ENCODE measurements at regions not wholly inside any gene's neighbourhood (a gene's known extent, or its start where the extent isn't known, plus 50 kb on each side); places are given as distances from the start of the nearest gene placed in this dataset.

DNA sequence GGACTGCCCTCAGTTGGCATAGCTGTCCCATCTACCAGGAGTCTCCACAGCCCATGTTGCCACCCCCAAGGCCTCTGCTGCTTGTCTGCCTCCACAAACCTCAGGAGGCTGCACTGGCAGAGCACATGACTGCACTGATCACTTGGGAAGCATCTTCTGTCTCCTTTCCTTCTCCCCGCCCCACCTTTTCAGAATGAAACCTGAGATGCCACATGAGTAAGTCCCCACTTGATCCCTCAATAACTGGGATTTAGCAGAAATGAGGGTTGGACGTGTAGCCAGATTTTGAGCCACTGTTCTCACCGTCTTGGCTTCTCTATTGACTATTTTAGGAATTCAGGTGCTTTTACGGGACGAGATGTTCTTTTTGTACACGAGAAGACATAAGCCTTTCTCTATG lies 328.4 kb downstream of the CDC5L start:
- TF ChIP-seq, protein P1, sequence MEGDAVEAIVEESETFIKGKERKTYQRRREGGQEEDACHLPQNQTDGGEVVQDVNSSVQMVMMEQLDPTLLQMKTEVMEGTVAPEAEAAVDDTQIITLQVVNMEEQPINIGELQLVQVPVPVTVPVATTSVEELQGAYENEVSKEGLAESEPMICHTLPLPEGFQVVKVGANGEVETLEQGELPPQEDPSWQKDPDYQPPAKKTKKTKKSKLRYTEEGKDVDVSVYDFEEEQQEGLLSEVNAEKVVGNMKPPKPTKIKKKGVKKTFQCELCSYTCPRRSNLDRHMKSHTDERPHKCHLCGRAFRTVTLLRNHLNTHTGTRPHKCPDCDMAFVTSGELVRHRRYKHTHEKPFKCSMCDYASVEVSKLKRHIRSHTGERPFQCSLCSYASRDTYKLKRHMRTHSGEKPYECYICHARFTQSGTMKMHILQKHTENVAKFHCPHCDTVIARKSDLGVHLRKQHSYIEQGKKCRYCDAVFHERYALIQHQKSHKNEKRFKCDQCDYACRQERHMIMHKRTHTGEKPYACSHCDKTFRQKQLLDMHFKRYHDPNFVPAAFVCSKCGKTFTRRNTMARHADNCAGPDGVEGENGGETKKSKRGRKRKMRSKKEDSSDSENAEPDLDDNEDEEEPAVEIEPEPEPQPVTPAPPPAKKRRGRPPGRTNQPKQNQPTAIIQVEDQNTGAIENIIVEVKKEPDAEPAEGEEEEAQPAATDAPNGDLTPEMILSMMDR (IDR thresholded peaks at IDR 0.05), result no peak
- TF ChIP-seq POLR2A (IDR thresholded peaks at IDR 0.05), result no peak

Measured in Peyer's patch (tissue), 4 donors.